Spleen (tissue), 11 donors: ENCODE measurements at regions not wholly inside any gene's neighbourhood (a gene's known extent, or its start where the extent isn't known, plus 50 kb on each side); places are given as distances from the start of the nearest gene placed in this dataset.

Source experiments
- DNase-seq: peaks from one replicate; pipeline ENCODE4 v3.0.0-alpha.2; 2020
- H3K27ac ChIP-seq, 8 donors: fragments of 200-600 bp; sonication (generic) in 7 of 8; 1 replicate in 4 of 8; 2 replicates in 4 of 8; pipeline versions ENCODE4 v1.5.0 to v1.8.0; 2016 to 2021; ENCODE audit warnings: inconsistent platforms in 4 of 8, mild to moderate bottlenecking in 4 of 8, moderate library complexity in 1 of 8
- H3K27me3 ChIP-seq, 7 donors: fragments of 200-600 bp; sonication (generic) in 6 of 7; replicated peaks in 1 of 7; 1 replicate in 4 of 7; 2 replicates in 3 of 7; pipeline versions ENCODE4 v1.5.0 to v1.8.0; 2016 to 2021; ENCODE audit warnings: inconsistent platforms in 3 of 7, mild to moderate bottlenecking in 1 of 7
- H3K36me3 ChIP-seq, 6 donors: fragments of 200-600 bp; sonication (generic) in 5 of 6; 1 replicate in 4 of 6; 2 replicates in 2 of 6; pipeline versions ENCODE4 v1.5.0 to v1.8.0; 2016 to 2021; ENCODE audit warnings: inconsistent platforms in 2 of 6
- H3K4me1 ChIP-seq, 6 donors: fragments of 200-600 bp; sonication (generic) in 5 of 6; 1 replicate in 3 of 6; 2 replicates in 3 of 6; pipeline versions ENCODE4 v1.5.0 to v1.8.0; 2016 to 2021; ENCODE audit warnings: inconsistent platforms in 3 of 6
- H3K4me3 ChIP-seq, 8 donors: fragments of 200-600 bp; sonication (generic) in 7 of 8; 1 replicate in 4 of 8; 2 replicates in 4 of 8; pipeline versions ENCODE4 v1.5.0 to v1.8.0; 2016 to 2021; ENCODE audit warnings: inconsistent platforms in 4 of 8, mild to moderate bottlenecking in 4 of 8, moderate library complexity in 2 of 8
- H3K9me3 ChIP-seq, 8 donors: fragments of 200-600 bp; sonication (generic) in 7 of 8; 1 replicate in 4 of 8; 2 replicates in 4 of 8; pipeline versions ENCODE4 v1.5.0 to v1.8.0; 2016 to 2021; ENCODE audit warnings: inconsistent platforms in 4 of 8
- CTCF ChIP-seq, 11 experiments: fragments of 200-600 bp in 7 of 11; fragments of 450-650 bp in 4 of 11; sonication (generic) in 4 of 11; IDR thresholded peaks in 8 of 11; conservative IDR thresholded peaks in 3 of 11; 1 replicate in 7 of 11; 2 replicates in 4 of 11; pipeline versions ENCODE4 v1.4.0 to v1.8.0; 2016 to 2021; ENCODE audit warnings: antibody characterized with exemption in 11 of 11, inconsistent platforms in 4 of 11, mild to moderate bottlenecking in 1 of 11
- POLR2A ChIP-seq, 3 donors: fragments of 450-650 bp; IDR thresholded peaks; one replicate each; pipeline ENCODE4 v1.5.1; 2017; ENCODE audit warnings: antibody characterized with exemption in 3 of 3, mild to moderate bottlenecking in 1 of 3
- POLR2AphosphoS5 ChIP-seq, 3 donors: sonication (generic); formaldehyde crosslinking; IDR thresholded peaks; one replicate each; pipeline ENCODE4 v1.5.1; 2017; ENCODE audit warnings: antibody characterized with exemption in 3 of 3
- WGBS, 5 donors: extraction: QIAGEN DNeasy Blood & Tissue Kit in 3 of 5; methylation state at CpG; one replicate each; pipeline versions ENCODE4 v1.1.5 to v1.1.7; 2013 to 2018; 5-methylcytosine and 5-hydroxymethylcytosine counted together
- intact Hi-C: fragments of 100-400 bp; cut with DNase I; formaldehyde crosslinking; loops from one replicate; pipeline ENCODE4 v1.15.0; 2023; ENCODE audit warnings: low total_unique reads
- donor health status: healthy with polysubstance abuse.
- donor health status: DM: no; HTN: no; CAD: no; lungs with moderate emphysema.
- donor health status: DM: no; HTN: no; CAD: no.
- donor health status: Bipolar disorder and iron deficiency.
- donor health status: healthy.
- donor health status: DM: no; HTN: no; CAD: no.
- donor health status: DM: yes; HTN: yes; CAD: no.

DNA sequence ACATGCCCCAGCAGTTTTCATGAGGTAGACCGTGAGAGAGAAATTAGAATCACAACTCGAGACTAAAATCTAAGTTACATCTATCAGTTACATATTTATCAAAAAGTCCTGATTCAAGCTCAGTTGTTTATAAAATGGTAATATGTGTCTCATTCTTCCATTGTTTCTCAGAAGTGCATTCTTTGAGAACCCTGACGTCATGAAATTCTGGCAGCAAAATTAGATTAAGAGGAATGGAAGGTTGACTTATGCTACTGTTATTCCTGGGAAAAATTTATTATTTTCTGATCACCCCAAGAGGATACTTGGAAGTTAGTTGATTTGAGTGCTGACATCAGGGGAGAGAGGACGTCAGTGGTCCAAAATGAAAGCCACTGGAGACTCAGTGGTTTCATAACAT lies 1864.8 kb upstream of the LRRTM1 start:
- no peak overlapping the region for H3K4me3 ChIP-seq
- H3K4me1 ChIP-seq: no peaks in the 10 kb centered on the region
- H3K27me3 ChIP-seq: no peaks in the 10 kb centered on the region
- DNase-seq: no peak
- TF ChIP-seq CTCF (IDR thresholded peaks at IDR 0.05 in 8 of 11, conservative IDR thresholded peaks at IDR 0.05 in 3 of 11) (no peak), POLR2A (IDR thresholded peaks at IDR 0.05) (no peak), POLR2AphosphoS5 (IDR thresholded peaks at IDR 0.05) (no peak)
- H3K36me3 ChIP-seq: no peaks in the 10 kb centered on the region
- 78 to 90% (median 84%) methylated on average over 4 of the region's 4 CpGs for WGBS, 5 donors
- no peak overlapping the region for H3K27ac ChIP-seq
- no peaks in the 10 kb centered on the region for H3K9me3 ChIP-seq
- intact Hi-C loops: no loop called here

DNA sequence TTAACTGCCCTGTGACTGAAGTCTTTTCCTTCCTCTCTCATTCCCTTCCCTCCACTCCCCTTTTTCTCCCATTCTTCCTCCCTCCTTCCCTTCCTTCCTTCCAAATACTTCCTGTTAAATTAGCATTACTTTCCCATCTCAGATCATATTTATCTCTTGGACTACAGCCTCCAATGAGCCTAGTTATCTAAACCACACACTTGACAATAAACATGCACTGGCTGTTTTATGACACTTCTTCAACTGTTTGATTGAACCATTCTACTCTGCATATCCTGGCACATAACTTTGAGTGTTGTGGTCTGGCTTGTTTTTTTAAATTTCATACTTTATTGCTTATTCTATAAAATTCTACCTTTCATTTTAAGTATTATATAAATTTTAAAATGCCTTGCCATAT lies 1860.8 kb upstream of the LRRTM1 start:
- TF ChIP-seq CTCF (IDR thresholded peaks at IDR 0.05 in 8 of 11, conservative IDR thresholded peaks at IDR 0.05 in 3 of 11): no peak
- no peak for DNase-seq
- Histone ChIP-seq H3K27me3 (no peaks in the 10 kb centered on the region), H3K4me1 (no peaks in the 10 kb centered on the region), H3K27ac (no peak overlapping the region), H3K9me3 (peaks cover 0 to 8% (median 0%) of the 10 kb centered on the region in 8 donors), H3K4me3 (no peak overlapping the region), H3K36me3 (no peaks in the 10 kb centered on the region)
- intact Hi-C loops: no loop called here

DNA sequence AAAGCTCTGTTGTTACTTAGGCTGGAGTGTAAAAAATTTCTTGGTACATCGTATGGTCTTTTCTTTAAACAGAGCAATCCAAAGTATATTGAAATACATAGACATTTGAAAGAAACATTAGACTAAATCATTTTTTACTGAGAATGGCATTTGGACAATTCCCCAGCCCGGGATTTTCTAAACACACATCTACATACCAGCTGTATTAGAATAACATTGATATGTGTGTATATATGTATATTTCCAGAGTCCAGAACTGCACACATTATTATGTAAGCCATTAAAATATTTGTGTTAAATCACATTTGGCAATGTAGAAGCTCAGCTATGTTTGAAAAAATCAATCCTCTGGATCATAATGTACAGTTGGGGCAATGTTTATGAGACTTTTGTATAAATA lies 1853.6 kb upstream of the LRRTM1 start:
- no peaks in the 10 kb centered on the region for H3K27me3 ChIP-seq
- 83 to 95% (median 89%) methylated on average over 2 of the region's 2 CpGs for WGBS, 5 donors
- no peak overlapping the region for H3K27ac ChIP-seq
- intact Hi-C loops: no loop called here
- TF ChIP-seq POLR2A (IDR thresholded peaks at IDR 0.05) (no peak), CTCF (IDR thresholded peaks at IDR 0.05 in 8 of 11, conservative IDR thresholded peaks at IDR 0.05 in 3 of 11) (no peak), POLR2AphosphoS5 (IDR thresholded peaks at IDR 0.05) (no peak)
- H3K4me1 ChIP-seq: no peaks in the 10 kb centered on the region
- no peak for DNase-seq
- peaks cover 0 to 10% (median 0%) of the 10 kb centered on the region in 8 donors for H3K9me3 ChIP-seq
- no peaks in the 10 kb centered on the region for H3K36me3 ChIP-seq
- no peak overlapping the region for H3K4me3 ChIP-seq

- H3K36me3 ChIP-seq: no peaks in the 10 kb centered on the region
- WGBS, 5 donors: 73 to 91% (median 83%) methylated on average over 4 of the region's 4 CpGs
Measured at GRCh38 chr2:82155469-82155868, 1850.9 kb upstream of the LRRTM1 start.

More at GRCh38 chr2:82155469-82155868, 1850.9 kb upstream of the LRRTM1 start:
- no peak for DNase-seq
- Histone ChIP-seq H3K27ac (no peak overlapping the region), H3K4me1 (no peaks in the 10 kb centered on the region), H3K27me3 (no peaks in the 10 kb centered on the region), H3K9me3 (peaks cover 0 to 13% (median 0%) of the 10 kb centered on the region in 8 donors), H3K4me3 (no peak overlapping the region)
- TF ChIP-seq POLR2AphosphoS5 (IDR thresholded peaks at IDR 0.05): no peak
- TF ChIP-seq CTCF (IDR thresholded peaks at IDR 0.05 in 8 of 11, conservative IDR thresholded peaks at IDR 0.05 in 3 of 11): no peak
- TF ChIP-seq POLR2A (IDR thresholded peaks at IDR 0.05): no peak
- intact Hi-C loops: no loop called here
